HG03442 (cell line): ENCODE measurements at regions not wholly inside any gene's neighbourhood (a gene's known extent, or its start where the extent isn't known, plus 50 kb on each side); places are given as distances from the start of the nearest gene placed in this dataset.

ENCODE experiments used
- ATAC-seq: cut with Tn5 transposase; IDR thresholded peaks from one replicate; pipeline ENCODE4 v1.9.1; 2021; ENCODE audit warnings: mild to moderate bottlenecking, moderate library complexity; ENCODE audit not compliant: unreplicated experiment

- ATAC-seq = no peak
Observed at GRCh38 chr13:80040196-80040980, 300.5 kb downstream of the SPRY2 start.

GRCh38 chr13:80039000-80039399 lies 301.9 kb downstream of the SPRY2 start:
- peak; percentile 50 for ATAC-seq

GRCh38 chr13:80038371-80038770 lies 302.6 kb downstream of the SPRY2 start:
- ATAC-seq = no peak

- peak; percentile 68 for ATAC-seq
Observed at GRCh38 chr13:80037505-80037888, 303.4 kb downstream of the SPRY2 start.

- ATAC-seq = peak; percentile 48
Observed at GRCh38 chr13:80036845-80037504, 304.0 kb downstream of the SPRY2 start.

- ATAC-seq = no peak
Observed at GRCh38 chr13:80035096-80035495, 305.8 kb downstream of the SPRY2 start.

- no peak for ATAC-seq
Observed at GRCh38 chr13:80033951-80034350, 307.0 kb downstream of the SPRY2 start.

GRCh38 chr13:80033286-80033685 lies 307.6 kb downstream of the SPRY2 start:
- ATAC-seq = no peak

GRCh38 chr13:80030491-80030890 lies 310.4 kb downstream of the SPRY2 start:
- ATAC-seq = peak; percentile 76

GRCh38 chr13:80029170-80029569 lies 311.8 kb downstream of the SPRY2 start:
- ATAC-seq = no peak

- ATAC-seq = no peak
Observed at GRCh38 chr13:80022146-80022545, 318.8 kb downstream of the SPRY2 start.

- ATAC-seq = peak; percentile 85
Observed at GRCh38 chr13:80012251-80012650, 328.7 kb downstream of the SPRY2 start.

- ATAC-seq = no peak
Observed at GRCh38 chr13:80011448-80012212, 329.3 kb downstream of the SPRY2 start.

GRCh38 chr13:80010846-80011245 lies 330.1 kb downstream of the SPRY2 start:
- no peak for ATAC-seq

- no peak for ATAC-seq
Observed at GRCh38 chr13:80010286-80010831, 330.6 kb downstream of the SPRY2 start.

GRCh38 chr13:80009760-80010159 lies 331.2 kb downstream of the SPRY2 start:
- no peak for ATAC-seq

GRCh38 chr13:80006940-80007339 lies 334.0 kb downstream of the SPRY2 start:
- ATAC-seq = no peak

- ATAC-seq = no peak
Observed at GRCh38 chr13:80001510-80001842, 339.4 kb downstream of the SPRY2 start.

GRCh38 chr13:80000684-80001509 lies 340.0 kb downstream of the SPRY2 start:
- no peak for ATAC-seq

- no peak for ATAC-seq
Observed at GRCh38 chr13:79999601-80000000, 341.3 kb downstream of the SPRY2 start.
